Stimulated activated CD4-positive, alpha-beta T cell treated with anti-CD3 and anti-CD28 coated beads, Interleukin-12 subunit alpha, Interleukin-12 subunit beta, amount 100 ng/mL, for 24 hours (primary cell): ENCODE measurements at regions not wholly inside any gene's neighbourhood (a gene's known extent, or its start where the extent isn't known, plus 50 kb on each side); places are given as distances from the start of the nearest gene placed in this dataset.
"Not testable (repeated sequence)": the region's sequence is repeated elsewhere in the genome, so short reads cannot be mapped to it uniquely, and the experiment has no call there.

ENCODE experiments used
- DNase-seq, 2 experiments: peaks; one replicate each; pipeline ENCODE4 v3.0.0-alpha.2; 2020; ENCODE audit warnings: low read depth in 2 of 2

GRCh38 chr4:188728359-188728758, 589.1 kb downstream of the TRIML1 start:
- no peak for DNase-seq

GRCh38 chr4:188732131-188732530, 592.9 kb downstream of the TRIML1 start:
- DNase-seq, result no peak

GRCh38 chr4:188735082-188735481, 595.8 kb downstream of the TRIML1 start:
- DNase-seq, result no peak

GRCh38 chr4:188737251-188738002, 598.2 kb downstream of the TRIML1 start:
- no peak for DNase-seq

GRCh38 chr4:188738290-188738689, 599.0 kb downstream of the TRIML1 start:
- not testable (repeated sequence) for DNase-seq

- DNase-seq, result not testable (repeated sequence)
These were observed 600.9 kb downstream of the TRIML1 start for GRCh38 chr4:188740172-188740571.

GRCh38 chr4:188740791-188741190, 601.5 kb downstream of the TRIML1 start:
- not testable (repeated sequence) for DNase-seq

GRCh38 chr4:188754372-188755002, 615.2 kb downstream of the TRIML1 start:
- DNase-seq, result no peak

- no peak for DNase-seq
These were observed 628.3 kb downstream of the TRIML1 start for GRCh38 chr4:188767496-188767895.

- no peak for DNase-seq
These were observed 639.7 kb downstream of the TRIML1 start for GRCh38 chr4:188778905-188779304.

- DNase-seq, result no peak
These were observed 640.3 kb downstream of the TRIML1 start for GRCh38 chr4:188779581-188779980.

GRCh38 chr4:188780028-188780427, 640.8 kb downstream of the TRIML1 start:
- DNase-seq, result no peak

- no peak for DNase-seq
These were observed 641.4 kb downstream of the TRIML1 start for GRCh38 chr4:188780686-188781085.

GRCh38 chr4:188781655-188782054, 642.4 kb downstream of the TRIML1 start:
- DNase-seq, result no peak

- DNase-seq, result no peak
These were observed 643.9 kb downstream of the TRIML1 start for GRCh38 chr4:188783175-188783574.

GRCh38 chr4:188783606-188784160, 644.4 kb downstream of the TRIML1 start:
- DNase-seq, result no peak

- DNase-seq, result not testable (repeated sequence)
These were observed 657.4 kb downstream of the TRIML1 start for GRCh38 chr4:188796600-188796999.

GRCh38 chr4:188797011-188797410, 657.8 kb downstream of the TRIML1 start:
- not testable (repeated sequence) for DNase-seq

GRCh38 chr4:188804861-188805260, 665.6 kb downstream of the TRIML1 start:
- no peak for DNase-seq

GRCh38 chr4:188811121-188811520, 671.9 kb downstream of the TRIML1 start:
- no peak for DNase-seq

GRCh38 chr4:188812644-188813043, 673.4 kb downstream of the TRIML1 start:
- DNase-seq, result no peak

GRCh38 chr4:188818300-188818699, 679.1 kb downstream of the TRIML1 start:
- no peak for DNase-seq

GRCh38 chr4:188819233-188819632, 680.0 kb downstream of the TRIML1 start:
- no peak for DNase-seq
